ENCODE measurements at regions not wholly inside any gene's neighbourhood (a gene's known extent, or its start where the extent isn't known, plus 50 kb on each side); places are given as distances from the start of the nearest gene placed in this dataset.

GRCh38 chr15:100725121-100726069, 123.0 kb downstream of the ASB7 start:
- DNase-seq (ENCODE audit: low read depth): no peak

GRCh38 chr15:100726070-100726420, 123.7 kb downstream of the ASB7 start:
- TF ChIP-seq CTCF (IDR thresholded peaks at IDR 0.05; ENCODE audit: low read depth, low read length, missing control alignments): no peak

More at GRCh38 chr15:100725121-100726069, 123.0 kb downstream of the ASB7 start:
- no peak for TF ChIP-seq CTCF (IDR thresholded peaks at IDR 0.05; ENCODE audit: low read depth, low read length, missing control alignments)
- in situ Hi-C loops (cut with HindIII; ENCODE audit: low sequenced_read_pairs): no loop called here
- H3K4me3 ChIP-seq (ENCODE audit: low read depth, low read length): no peak overlapping the region

GRCh38 chr15:100726421-100727190, 124.2 kb downstream of the ASB7 start:
- in situ Hi-C loops (cut with HindIII; ENCODE audit: low sequenced_read_pairs): no loop called here
- no peak for DNase-seq (ENCODE audit: low read depth)

More at GRCh38 chr15:100726070-100726420, 123.7 kb downstream of the ASB7 start:
- no peak overlapping the region for H3K4me3 ChIP-seq (ENCODE audit: low read depth, low read length)
- DNase-seq (ENCODE audit: low read depth): no peak
- in situ Hi-C loops (cut with HindIII; ENCODE audit: low sequenced_read_pairs): no loop called here

GRCh38 chr15:100727291-100727851, 125.0 kb downstream of the ASB7 start:
- H3K4me3 ChIP-seq (ENCODE audit: low read depth, low read length): no peak overlapping the region
- TF ChIP-seq CTCF (IDR thresholded peaks at IDR 0.05; ENCODE audit: low read depth, low read length, missing control alignments): no peak
- in situ Hi-C loops (cut with HindIII; ENCODE audit: low sequenced_read_pairs): no loop called here
- no peak for DNase-seq (ENCODE audit: low read depth)

More at GRCh38 chr15:100726421-100727190, 124.2 kb downstream of the ASB7 start:
- TF ChIP-seq CTCF (IDR thresholded peaks at IDR 0.05; ENCODE audit: low read depth, low read length, missing control alignments): no peak
- H3K4me3 ChIP-seq (ENCODE audit: low read depth, low read length): no peak overlapping the region

GRCh38 chr15:100728371-100729201, 126.2 kb downstream of the ASB7 start:
- no peak overlapping the region for H3K4me3 ChIP-seq (ENCODE audit: low read depth, low read length)
- in situ Hi-C loops (cut with HindIII; ENCODE audit: low sequenced_read_pairs): no loop called here
- no peak for DNase-seq (ENCODE audit: low read depth)
- no peak for TF ChIP-seq CTCF (IDR thresholded peaks at IDR 0.05; ENCODE audit: low read depth, low read length, missing control alignments)

Data from astrocyte of the cerebellum (primary cell).